Uterus (tissue), 2 donors: ENCODE measurements at regions not wholly inside any gene's neighbourhood (a gene's known extent, or its start where the extent isn't known, plus 50 kb on each side); places are given as distances from the start of the nearest gene placed in this dataset.

Experiments
- POLR2A ChIP-seq, 2 donors: fragments of 450-650 bp; IDR thresholded peaks; one replicate each; pipeline ENCODE4 v1.6.1; 2016; ENCODE audit warnings: antibody characterized with exemption in 2 of 2, mild to moderate bottlenecking in 1 of 2, moderate library complexity in 1 of 2
- TF ChIP-seq, protein P1 (sequence below), 4 experiments: fragments of 200-600 bp in 2 of 4; fragments of 450-650 bp in 2 of 4; sonication (generic) in 2 of 4; IDR thresholded peaks; one replicate each; pipeline ENCODE4 v1.5.1; 2016 to 2019; ENCODE audit warnings: antibody characterized with exemption in 4 of 4, mild to moderate bottlenecking in 2 of 4, moderate library complexity in 1 of 4

GRCh38 chr5:117189784-117190183 is 615.2 kb upstream of the SEMA6A start:
- TF ChIP-seq, protein P1, sequence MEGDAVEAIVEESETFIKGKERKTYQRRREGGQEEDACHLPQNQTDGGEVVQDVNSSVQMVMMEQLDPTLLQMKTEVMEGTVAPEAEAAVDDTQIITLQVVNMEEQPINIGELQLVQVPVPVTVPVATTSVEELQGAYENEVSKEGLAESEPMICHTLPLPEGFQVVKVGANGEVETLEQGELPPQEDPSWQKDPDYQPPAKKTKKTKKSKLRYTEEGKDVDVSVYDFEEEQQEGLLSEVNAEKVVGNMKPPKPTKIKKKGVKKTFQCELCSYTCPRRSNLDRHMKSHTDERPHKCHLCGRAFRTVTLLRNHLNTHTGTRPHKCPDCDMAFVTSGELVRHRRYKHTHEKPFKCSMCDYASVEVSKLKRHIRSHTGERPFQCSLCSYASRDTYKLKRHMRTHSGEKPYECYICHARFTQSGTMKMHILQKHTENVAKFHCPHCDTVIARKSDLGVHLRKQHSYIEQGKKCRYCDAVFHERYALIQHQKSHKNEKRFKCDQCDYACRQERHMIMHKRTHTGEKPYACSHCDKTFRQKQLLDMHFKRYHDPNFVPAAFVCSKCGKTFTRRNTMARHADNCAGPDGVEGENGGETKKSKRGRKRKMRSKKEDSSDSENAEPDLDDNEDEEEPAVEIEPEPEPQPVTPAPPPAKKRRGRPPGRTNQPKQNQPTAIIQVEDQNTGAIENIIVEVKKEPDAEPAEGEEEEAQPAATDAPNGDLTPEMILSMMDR (IDR thresholded peaks at IDR 0.05), result no peak
- TF ChIP-seq POLR2A (IDR thresholded peaks at IDR 0.05), result no peak
